Nephron progenitor cell (in vitro differentiated cells): ENCODE measurements at regions not wholly inside any gene's neighbourhood (a gene's known extent, or its start where the extent isn't known, plus 50 kb on each side); places are given as distances from the start of the nearest gene placed in this dataset.

Experiments used
- DNase-seq: peaks from one replicate; pipeline ENCODE4 v3.0.0; 2021
- H3K27ac Mint-ChIP-seq: 2 replicates; pipeline ENCODE4 v1.8.0; 2021; ENCODE audit warnings: mild to moderate bottlenecking, moderate library complexity, mixed read lengths
- H3K27me3 Mint-ChIP-seq: 2 replicates; pipeline ENCODE4 v1.8.0; 2021; ENCODE audit warnings: mild to moderate bottlenecking, low read depth, mixed read lengths; ENCODE audit not compliant: poor library complexity
- H3K36me3 Mint-ChIP-seq: 2 replicates; pipeline ENCODE4 v1.8.0; 2021; ENCODE audit warnings: low read depth, mixed read lengths
- H3K4me1 Mint-ChIP-seq: 2 replicates; pipeline ENCODE4 v1.8.0; 2021; ENCODE audit warnings: mixed read lengths
- H3K4me3 Mint-ChIP-seq: 2 replicates; pipeline ENCODE4 v1.8.0; 2021; ENCODE audit warnings: mild to moderate bottlenecking, moderate library complexity, mixed read lengths
- H3K9me3 Mint-ChIP-seq: 2 replicates; pipeline ENCODE4 v1.8.0; 2021; ENCODE audit warnings: mild to moderate bottlenecking, moderate library complexity, mixed read lengths
- TF ChIP-seq, protein P1 (sequence below): fragments of 200-600 bp; sonication (generic); IDR thresholded peaks from 2 replicates; pipeline ENCODE4 v1.5.0; 2021; ENCODE audit warnings: antibody characterized with exemption

DNA sequence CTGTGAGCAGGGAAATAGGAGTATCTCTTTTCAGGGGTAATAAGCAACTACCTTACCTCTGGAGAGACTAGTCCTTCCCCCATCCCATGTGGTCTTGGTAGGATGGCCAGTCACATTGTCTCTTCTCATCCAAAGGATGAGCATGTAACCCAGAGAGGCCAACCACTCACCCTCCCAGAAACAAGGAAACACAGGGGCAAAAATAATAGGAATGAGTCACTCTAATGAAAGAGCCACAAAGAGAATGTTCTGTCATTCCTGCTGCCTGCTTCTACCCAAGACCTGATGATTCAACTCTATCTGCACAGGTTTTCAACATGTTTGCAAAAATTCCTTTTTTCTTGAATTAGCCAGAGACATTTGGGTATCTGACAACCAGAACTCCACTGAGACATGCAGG, 99.3 kb upstream of the NFE2L3 start:
- TF ChIP-seq, protein P1, sequence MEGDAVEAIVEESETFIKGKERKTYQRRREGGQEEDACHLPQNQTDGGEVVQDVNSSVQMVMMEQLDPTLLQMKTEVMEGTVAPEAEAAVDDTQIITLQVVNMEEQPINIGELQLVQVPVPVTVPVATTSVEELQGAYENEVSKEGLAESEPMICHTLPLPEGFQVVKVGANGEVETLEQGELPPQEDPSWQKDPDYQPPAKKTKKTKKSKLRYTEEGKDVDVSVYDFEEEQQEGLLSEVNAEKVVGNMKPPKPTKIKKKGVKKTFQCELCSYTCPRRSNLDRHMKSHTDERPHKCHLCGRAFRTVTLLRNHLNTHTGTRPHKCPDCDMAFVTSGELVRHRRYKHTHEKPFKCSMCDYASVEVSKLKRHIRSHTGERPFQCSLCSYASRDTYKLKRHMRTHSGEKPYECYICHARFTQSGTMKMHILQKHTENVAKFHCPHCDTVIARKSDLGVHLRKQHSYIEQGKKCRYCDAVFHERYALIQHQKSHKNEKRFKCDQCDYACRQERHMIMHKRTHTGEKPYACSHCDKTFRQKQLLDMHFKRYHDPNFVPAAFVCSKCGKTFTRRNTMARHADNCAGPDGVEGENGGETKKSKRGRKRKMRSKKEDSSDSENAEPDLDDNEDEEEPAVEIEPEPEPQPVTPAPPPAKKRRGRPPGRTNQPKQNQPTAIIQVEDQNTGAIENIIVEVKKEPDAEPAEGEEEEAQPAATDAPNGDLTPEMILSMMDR, result no peak
- H3K27me3 Mint-ChIP-seq, result peaks cover 9% of the 10 kb centered on the region
- peaks cover 35% of the 10 kb centered on the region for H3K9me3 Mint-ChIP-seq
- DNase-seq, result no peak
- H3K36me3 Mint-ChIP-seq, result no peaks in the 10 kb centered on the region
- H3K4me3 Mint-ChIP-seq, result no peak overlapping the region
- H3K27ac Mint-ChIP-seq, result no peak overlapping the region
- no peaks in the 10 kb centered on the region for H3K4me1 Mint-ChIP-seq

DNA sequence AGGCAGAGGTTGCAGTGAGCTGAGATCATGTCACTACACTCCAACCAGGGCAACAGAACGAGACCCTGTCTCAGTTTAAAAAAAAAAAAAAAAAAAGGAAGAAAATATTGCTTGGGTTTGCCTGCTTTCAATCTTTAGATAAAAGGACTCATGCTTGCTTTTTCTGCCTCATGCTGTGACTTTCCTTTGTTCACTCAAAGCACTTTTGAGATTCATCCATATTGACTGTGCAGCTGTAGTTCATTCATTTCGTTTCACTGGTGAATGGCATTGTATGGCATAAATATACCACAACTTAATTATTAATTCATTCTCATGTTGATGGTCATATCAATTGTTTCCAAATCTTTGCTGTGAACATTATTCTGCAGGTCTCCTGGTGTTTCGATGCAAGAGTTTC, 97.6 kb upstream of the NFE2L3 start:
- DNase-seq, result no peak
- peaks cover 9% of the 10 kb centered on the region for H3K27me3 Mint-ChIP-seq
- H3K36me3 Mint-ChIP-seq, result no peaks in the 10 kb centered on the region
- H3K4me3 Mint-ChIP-seq, result no peak overlapping the region
- TF ChIP-seq, protein P1, result no peak
- H3K4me1 Mint-ChIP-seq, result no peaks in the 10 kb centered on the region
- no peak overlapping the region for H3K27ac Mint-ChIP-seq
- peaks cover 35% of the 10 kb centered on the region for H3K9me3 Mint-ChIP-seq

GRCh38 chr7:26055241-26055640, 96.8 kb upstream of the NFE2L3 start:
- Mint-ChIP-seq H3K4me1 (no peaks in the 10 kb centered on the region), H3K4me3 (no peak overlapping the region), H3K27me3 (peaks cover 9% of the 10 kb centered on the region), H3K27ac (no peak overlapping the region), H3K9me3 (peaks cover 35% of the 10 kb centered on the region), H3K36me3 (no peaks in the 10 kb centered on the region)
- DNase-seq, result no peak
- TF ChIP-seq, protein P1, result no peak

DNA sequence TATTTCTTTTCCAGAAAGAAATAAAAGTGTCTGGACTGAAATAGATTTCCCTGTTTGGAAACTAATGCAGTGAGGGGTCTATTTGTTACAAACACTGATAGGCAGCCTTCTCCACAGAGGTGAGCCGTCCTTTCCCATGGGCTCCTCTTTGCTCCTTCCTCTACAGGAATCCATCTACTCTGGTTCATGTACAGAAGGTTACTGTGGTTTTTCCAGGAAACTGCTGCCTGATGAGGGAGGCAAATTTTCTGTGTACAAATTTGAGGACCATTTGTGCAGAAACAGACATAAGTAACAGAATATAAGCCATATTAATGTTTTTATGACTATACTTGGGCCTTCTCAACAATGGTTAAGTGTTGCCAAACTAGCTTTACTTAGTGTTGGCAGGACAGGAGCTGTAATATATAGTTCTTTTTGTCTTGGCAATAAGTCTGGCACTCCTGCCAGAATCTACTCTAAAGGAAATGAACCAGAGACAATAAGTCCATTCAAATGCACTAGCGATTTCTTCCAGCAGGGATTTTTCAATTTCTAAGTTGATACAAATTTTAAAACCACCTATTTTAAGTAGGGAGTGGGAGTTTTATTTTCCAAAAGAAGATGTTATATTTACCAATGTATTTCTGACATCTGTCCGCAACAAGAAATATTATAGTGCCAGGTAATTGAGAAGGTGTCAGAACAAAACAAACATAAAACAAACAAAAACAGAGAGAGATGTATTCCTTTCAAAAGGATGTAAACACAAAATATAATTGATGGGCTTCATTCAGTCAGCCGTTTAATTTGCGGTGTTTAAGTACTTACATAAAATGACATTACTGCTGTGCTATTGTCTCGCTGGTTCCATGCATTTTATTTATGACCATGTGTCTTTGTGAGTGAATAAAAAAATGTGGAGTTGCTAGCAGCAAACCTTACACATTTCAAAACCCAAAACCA, 91.0 kb upstream of the NFE2L3 start:
- Mint-ChIP-seq H3K4me3 (no peak overlapping the region), H3K36me3 (no peaks in the 10 kb centered on the region)

DNA sequence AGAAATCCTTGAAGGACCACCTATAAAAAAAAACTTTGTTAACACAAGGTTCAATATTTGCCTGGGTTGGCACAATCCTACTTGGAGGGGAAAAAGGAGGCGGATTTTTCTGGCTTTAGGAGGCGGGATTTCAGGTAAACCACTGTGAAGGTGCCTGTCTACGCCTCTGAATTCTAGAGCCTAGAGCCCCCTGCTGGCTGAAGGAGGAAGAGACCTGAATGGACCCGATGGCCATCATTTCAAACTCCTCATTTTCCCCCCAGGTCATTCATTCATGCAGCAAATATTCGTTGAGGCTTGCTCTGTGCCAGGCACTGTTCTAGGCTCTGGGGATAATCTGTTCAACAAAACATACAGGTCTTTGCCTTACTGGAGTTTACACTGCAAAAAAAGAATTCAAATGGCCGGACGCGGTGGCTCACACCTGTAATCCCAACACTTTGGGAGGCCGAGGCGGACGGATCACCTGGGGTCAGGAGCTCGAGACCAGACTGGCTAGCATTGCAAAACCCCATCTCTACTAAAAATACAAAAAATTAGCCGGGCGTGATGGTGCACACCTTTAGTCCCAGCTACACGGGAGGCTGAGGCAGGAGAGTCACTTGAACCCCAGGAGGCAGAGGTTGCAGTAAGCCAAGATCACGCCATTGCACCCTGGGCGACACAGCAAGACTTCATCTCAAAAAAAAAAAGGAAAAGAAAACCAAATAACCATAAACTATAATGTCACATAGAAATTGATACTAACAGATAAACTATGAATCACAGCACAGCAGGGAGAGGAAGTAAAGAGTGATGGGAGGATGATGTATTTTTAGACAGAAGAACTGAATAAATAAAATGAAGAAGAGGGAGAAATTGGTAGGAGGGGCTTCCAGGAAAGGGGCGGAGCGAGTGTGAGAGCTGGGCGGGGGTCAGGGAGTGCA, 90.1 kb upstream of the NFE2L3 start:
- peak; percentile 80 for DNase-seq
- no peaks in the 10 kb centered on the region for H3K36me3 Mint-ChIP-seq
- H3K27me3 Mint-ChIP-seq, result peaks cover 16% of the 10 kb centered on the region
- H3K27ac Mint-ChIP-seq, result no peak overlapping the region
- TF ChIP-seq, protein P1, result peak; percentile 78
- H3K4me1 Mint-ChIP-seq, result peaks cover 17% of the 10 kb centered on the region
- no peaks in the 10 kb centered on the region for H3K9me3 Mint-ChIP-seq
- H3K4me3 Mint-ChIP-seq, result no peak overlapping the region

More for the DNA sequence above, 91.0 kb upstream of the NFE2L3 start:
- H3K27me3 Mint-ChIP-seq, result peaks cover 12% of the 10 kb centered on the region
- no peak for DNase-seq
- TF ChIP-seq, protein P1, result no peak
- no peak overlapping the region for H3K27ac Mint-ChIP-seq
- H3K9me3 Mint-ChIP-seq, result no peaks in the 10 kb centered on the region
- peaks cover 17% of the 10 kb centered on the region for H3K4me1 Mint-ChIP-seq
